ENCODE measurements at regions not wholly inside any gene's neighbourhood (a gene's known extent, or its start where the extent isn't known, plus 50 kb on each side); places are given as distances from the start of the nearest gene placed in this dataset.

GRCh38 chr7:31437250-31437865 is 76.5 kb upstream of the ITPRID1 start:
- TF ChIP-seq CTCF (IDR thresholded peaks at IDR 0.05; ENCODE audit: low read depth, low read length, missing control alignments), result no peak
- no peak overlapping the region for H3K4me3 ChIP-seq (replicated peaks; ENCODE audit: low read depth, low read length)
- no peak for DNase-seq (ENCODE audit: extremely low read depth, low read depth)

GRCh38 chr7:31439165-31439564 is 74.7 kb upstream of the ITPRID1 start:
- TF ChIP-seq CTCF (IDR thresholded peaks at IDR 0.05; ENCODE audit: low read depth, low read length, missing control alignments), result no peak
- no peak overlapping the region for H3K4me3 ChIP-seq (replicated peaks; ENCODE audit: low read depth, low read length)
- DNase-seq (ENCODE audit: extremely low read depth, low read depth), result no peak

- H3K4me3 ChIP-seq (replicated peaks; ENCODE audit: low read depth, low read length), result no peak overlapping the region
- no peak for TF ChIP-seq CTCF (IDR thresholded peaks at IDR 0.05; ENCODE audit: low read depth, low read length, missing control alignments)
- DNase-seq (ENCODE audit: extremely low read depth, low read depth), result no peak
Measured at GRCh38 chr7:31440511-31440910, 73.4 kb upstream of the ITPRID1 start.

GRCh38 chr7:31442626-31443025 is 71.3 kb upstream of the ITPRID1 start:
- DNase-seq (ENCODE audit: extremely low read depth, low read depth), result no peak
- TF ChIP-seq CTCF (IDR thresholded peaks at IDR 0.05; ENCODE audit: low read depth, low read length, missing control alignments), result no peak
- H3K4me3 ChIP-seq (replicated peaks; ENCODE audit: low read depth, low read length), result no peak overlapping the region

GRCh38 chr7:31443457-31443856 is 70.4 kb upstream of the ITPRID1 start:
- DNase-seq (ENCODE audit: extremely low read depth, low read depth), result no peak
- H3K4me3 ChIP-seq (replicated peaks; ENCODE audit: low read depth, low read length), result no peak overlapping the region
- TF ChIP-seq CTCF (IDR thresholded peaks at IDR 0.05; ENCODE audit: low read depth, low read length, missing control alignments), result peak; percentile 76

- no peak for DNase-seq (ENCODE audit: extremely low read depth, low read depth)
- no peak for TF ChIP-seq CTCF (IDR thresholded peaks at IDR 0.05; ENCODE audit: low read depth, low read length, missing control alignments)
- no peak overlapping the region for H3K4me3 ChIP-seq (replicated peaks; ENCODE audit: low read depth, low read length)
Measured at GRCh38 chr7:31444196-31444595, 69.7 kb upstream of the ITPRID1 start.

All from HFF-Myc (cell line).